HepG2 (cell line): ENCODE measurements at regions not wholly inside any gene's neighbourhood (a gene's known extent, or its start where the extent isn't known, plus 50 kb on each side); places are given as distances from the start of the nearest gene placed in this dataset.

Source experiments
- CTCF ChIP-seq: sonication (generic); formaldehyde crosslinking; IDR thresholded peaks from 2 replicates; pipeline ENCODE4 v1.5.0; 2020; ENCODE audit warnings: mild to moderate bottlenecking, missing genetic modification reagents, moderate library complexity
- NFIC ChIP-seq: IDR thresholded peaks from 2 replicates; pipeline ENCODE4 v1.6.1; 2012; ENCODE audit warnings: mild to moderate bottlenecking, low read length, inconsistent platforms

- TF ChIP-seq NFIC (no peak), CTCF (no peak)
These were observed 380.0 kb downstream of the KLF12 start for GRCh38 chr13:73754241-73754640.
